ENCODE measurements at regions not wholly inside any gene's neighbourhood (a gene's known extent, or its start where the extent isn't known, plus 50 kb on each side); places are given as distances from the start of the nearest gene placed in this dataset.

DNA sequence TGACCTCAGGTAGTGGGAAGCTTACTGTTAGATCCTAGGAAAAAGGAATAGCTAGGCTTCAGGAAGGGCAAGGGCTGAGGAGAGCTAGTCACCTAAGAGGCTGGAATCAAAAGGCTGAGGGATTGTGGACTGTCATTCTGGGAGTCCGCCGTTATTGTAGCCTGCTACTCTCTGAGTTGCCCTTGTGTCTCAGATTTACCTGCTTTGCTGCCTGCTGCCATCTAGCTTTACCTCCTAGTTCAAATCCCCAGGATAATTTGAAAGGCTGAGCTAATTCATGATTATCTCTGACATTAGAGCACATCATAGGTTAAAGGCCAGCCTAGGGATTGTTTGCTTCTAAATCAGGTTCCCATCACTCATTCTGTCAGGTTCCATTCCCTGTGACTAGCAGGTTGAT is 120.2 kb downstream of the FHIP1A start:
- TF ChIP-seq, protein P1, sequence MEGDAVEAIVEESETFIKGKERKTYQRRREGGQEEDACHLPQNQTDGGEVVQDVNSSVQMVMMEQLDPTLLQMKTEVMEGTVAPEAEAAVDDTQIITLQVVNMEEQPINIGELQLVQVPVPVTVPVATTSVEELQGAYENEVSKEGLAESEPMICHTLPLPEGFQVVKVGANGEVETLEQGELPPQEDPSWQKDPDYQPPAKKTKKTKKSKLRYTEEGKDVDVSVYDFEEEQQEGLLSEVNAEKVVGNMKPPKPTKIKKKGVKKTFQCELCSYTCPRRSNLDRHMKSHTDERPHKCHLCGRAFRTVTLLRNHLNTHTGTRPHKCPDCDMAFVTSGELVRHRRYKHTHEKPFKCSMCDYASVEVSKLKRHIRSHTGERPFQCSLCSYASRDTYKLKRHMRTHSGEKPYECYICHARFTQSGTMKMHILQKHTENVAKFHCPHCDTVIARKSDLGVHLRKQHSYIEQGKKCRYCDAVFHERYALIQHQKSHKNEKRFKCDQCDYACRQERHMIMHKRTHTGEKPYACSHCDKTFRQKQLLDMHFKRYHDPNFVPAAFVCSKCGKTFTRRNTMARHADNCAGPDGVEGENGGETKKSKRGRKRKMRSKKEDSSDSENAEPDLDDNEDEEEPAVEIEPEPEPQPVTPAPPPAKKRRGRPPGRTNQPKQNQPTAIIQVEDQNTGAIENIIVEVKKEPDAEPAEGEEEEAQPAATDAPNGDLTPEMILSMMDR (IDR thresholded peaks at IDR 0.05; ENCODE audit: insufficient read depth, low read length, poor library complexity, severe bottlenecking): no peak
- no peak for TF ChIP-seq EZH2phosphoT487 (conservative IDR thresholded peaks at IDR 0.05; ENCODE audit: low read length)
- H3K4me3 ChIP-seq (ENCODE audit: insufficient read depth, low read length, poor library complexity, severe bottlenecking): no peak overlapping the region
- H3K27ac ChIP-seq (ENCODE audit: low read depth, low read length): no peak overlapping the region
- no peaks in the 10 kb centered on the region for H3K36me3 ChIP-seq (ENCODE audit: low read length)
- H3K79me2 ChIP-seq (ENCODE audit: insufficient read depth, low read length): no peaks in the 10 kb centered on the region
- no peaks in the 10 kb centered on the region for H3K9me3 ChIP-seq (ENCODE audit: insufficient read depth, low read length)
- no peak overlapping the region for H3K9ac ChIP-seq (ENCODE audit: low read length)
- H2AFZ ChIP-seq (ENCODE audit: low read depth, low read length, severe bottlenecking): no peak overlapping the region
- no peaks in the 10 kb centered on the region for H4K20me1 ChIP-seq (ENCODE audit: low read depth, low read length)
- no peaks in the 10 kb centered on the region for H3K9me2 ChIP-seq (replicated peaks; ENCODE audit: insufficient read depth, low read length)
- no peak overlapping the region for H3K4me2 ChIP-seq (ENCODE audit: low read depth, low read length, poor library complexity, severe bottlenecking)
- H3F3A ChIP-seq (ENCODE audit: insufficient read depth): no peaks in the 10 kb centered on the region
- no peaks in the 10 kb centered on the region for H3K27me3 ChIP-seq (ENCODE audit: low read length)

DNA sequence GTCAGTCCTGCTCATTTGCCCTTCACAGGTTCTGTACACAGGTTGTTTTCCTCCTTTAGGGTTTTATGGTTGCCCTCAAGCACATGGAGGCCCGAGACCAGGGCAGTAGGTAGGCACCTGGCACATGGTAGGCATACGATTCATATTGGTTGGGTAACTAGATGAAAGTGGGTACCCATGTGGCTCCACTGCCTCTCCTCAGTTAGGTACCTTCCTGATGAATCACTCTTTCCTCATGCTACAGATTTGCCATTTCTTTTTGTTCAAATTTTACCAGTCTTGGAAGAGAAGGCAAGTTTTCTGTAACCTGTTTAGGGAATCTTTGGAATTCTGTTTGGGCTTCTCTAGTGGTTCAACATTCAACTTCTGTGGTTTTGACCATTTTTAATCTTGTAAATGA is 121.3 kb downstream of the FHIP1A start:
- Histone ChIP-seq H3K79me2 (ENCODE audit: insufficient read depth, low read length) (no peaks in the 10 kb centered on the region), H3K27me3 (ENCODE audit: low read length) (no peaks in the 10 kb centered on the region), H2AFZ (ENCODE audit: low read depth, low read length, severe bottlenecking) (no peak overlapping the region), H3K4me3 (ENCODE audit: insufficient read depth, low read length, poor library complexity, severe bottlenecking) (no peak overlapping the region), H3K9me2 (replicated peaks; ENCODE audit: insufficient read depth, low read length) (no peaks in the 10 kb centered on the region), H3K36me3 (ENCODE audit: low read length) (no peaks in the 10 kb centered on the region), H3K9me3 (ENCODE audit: insufficient read depth, low read length) (no peaks in the 10 kb centered on the region), H3K27ac (ENCODE audit: low read depth, low read length) (no peak overlapping the region), H3F3A (ENCODE audit: insufficient read depth) (no peaks in the 10 kb centered on the region), H3K4me2 (ENCODE audit: low read depth, low read length, poor library complexity, severe bottlenecking) (no peak overlapping the region), H4K20me1 (ENCODE audit: low read depth, low read length) (no peaks in the 10 kb centered on the region), H3K9ac (ENCODE audit: low read length) (no peak overlapping the region)
- TF ChIP-seq, protein P1 (IDR thresholded peaks at IDR 0.05; ENCODE audit: insufficient read depth, low read length, poor library complexity, severe bottlenecking): no peak
- TF ChIP-seq EZH2phosphoT487 (conservative IDR thresholded peaks at IDR 0.05; ENCODE audit: low read length): no peak

GRCh38 chr4:151530783-151531182 is 121.8 kb downstream of the FHIP1A start:
- no peak for TF ChIP-seq EZH2phosphoT487 (conservative IDR thresholded peaks at IDR 0.05; ENCODE audit: low read length)
- TF ChIP-seq, protein P1 (IDR thresholded peaks at IDR 0.05; ENCODE audit: insufficient read depth, low read length, poor library complexity, severe bottlenecking): no peak
- Histone ChIP-seq H3K4me3 (ENCODE audit: insufficient read depth, low read length, poor library complexity, severe bottlenecking) (no peak overlapping the region), H3K79me2 (ENCODE audit: insufficient read depth, low read length) (no peaks in the 10 kb centered on the region), H2AFZ (ENCODE audit: low read depth, low read length, severe bottlenecking) (no peak overlapping the region), H3K9me2 (replicated peaks; ENCODE audit: insufficient read depth, low read length) (no peaks in the 10 kb centered on the region), H4K20me1 (ENCODE audit: low read depth, low read length) (no peaks in the 10 kb centered on the region), H3K9ac (ENCODE audit: low read length) (no peak overlapping the region), H3F3A (ENCODE audit: insufficient read depth) (no peaks in the 10 kb centered on the region), H3K9me3 (ENCODE audit: insufficient read depth, low read length) (no peaks in the 10 kb centered on the region), H3K27me3 (ENCODE audit: low read length) (no peaks in the 10 kb centered on the region), H3K27ac (ENCODE audit: low read depth, low read length) (no peak overlapping the region), H3K36me3 (ENCODE audit: low read length) (no peaks in the 10 kb centered on the region), H3K4me2 (ENCODE audit: low read depth, low read length, poor library complexity, severe bottlenecking) (no peak overlapping the region)

Measured in SU-DHL-6 (cell line).